ENCODE measurements at regions not wholly inside any gene's neighbourhood (a gene's known extent, or its start where the extent isn't known, plus 50 kb on each side); places are given as distances from the start of the nearest gene placed in this dataset.

GRCh38 chr5:12099296-12099695 lies 195.1 kb upstream of the CTNND2 start:
- H3K36me3 Mint-ChIP-seq (ENCODE audit: low read depth): no peaks in the 10 kb centered on the region
- H3K27ac ChIP-seq (ENCODE audit: low read depth, low read length): no peak overlapping the region
- no peak for DNase-seq
- no peaks in the 10 kb centered on the region for H3K9me3 ChIP-seq (ENCODE audit: control insufficient read depth, low read length)
- H3K4me1 ChIP-seq (ENCODE audit: control insufficient read depth, insufficient read depth, low read length): no peaks in the 10 kb centered on the region
- no peaks in the 10 kb centered on the region for H3K27me3 Mint-ChIP-seq (ENCODE audit: insufficient read depth)
- H3K36me3 ChIP-seq (ENCODE audit: control insufficient read depth, insufficient read depth, low read length): no peaks in the 10 kb centered on the region
- WGBS, 2 experiments (ENCODE audit: insufficient coverage in 1 of 2, insufficient read length in 1 of 2): 92 to 100% methylated on average over 1 to 3 of the region's 4 CpGs
- H3K9ac ChIP-seq (ENCODE audit: extremely low read depth, low read length, poor library complexity, severe bottlenecking): no peak overlapping the region
- H3K27ac Mint-ChIP-seq: no peak overlapping the region
- H3K4me3 ChIP-seq (ENCODE audit: low read length): no peak overlapping the region
- TF ChIP-seq, protein P1, sequence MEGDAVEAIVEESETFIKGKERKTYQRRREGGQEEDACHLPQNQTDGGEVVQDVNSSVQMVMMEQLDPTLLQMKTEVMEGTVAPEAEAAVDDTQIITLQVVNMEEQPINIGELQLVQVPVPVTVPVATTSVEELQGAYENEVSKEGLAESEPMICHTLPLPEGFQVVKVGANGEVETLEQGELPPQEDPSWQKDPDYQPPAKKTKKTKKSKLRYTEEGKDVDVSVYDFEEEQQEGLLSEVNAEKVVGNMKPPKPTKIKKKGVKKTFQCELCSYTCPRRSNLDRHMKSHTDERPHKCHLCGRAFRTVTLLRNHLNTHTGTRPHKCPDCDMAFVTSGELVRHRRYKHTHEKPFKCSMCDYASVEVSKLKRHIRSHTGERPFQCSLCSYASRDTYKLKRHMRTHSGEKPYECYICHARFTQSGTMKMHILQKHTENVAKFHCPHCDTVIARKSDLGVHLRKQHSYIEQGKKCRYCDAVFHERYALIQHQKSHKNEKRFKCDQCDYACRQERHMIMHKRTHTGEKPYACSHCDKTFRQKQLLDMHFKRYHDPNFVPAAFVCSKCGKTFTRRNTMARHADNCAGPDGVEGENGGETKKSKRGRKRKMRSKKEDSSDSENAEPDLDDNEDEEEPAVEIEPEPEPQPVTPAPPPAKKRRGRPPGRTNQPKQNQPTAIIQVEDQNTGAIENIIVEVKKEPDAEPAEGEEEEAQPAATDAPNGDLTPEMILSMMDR (conservative IDR thresholded peaks at IDR 0.05): no peak
- no peaks in the 10 kb centered on the region for H3K27me3 ChIP-seq (ENCODE audit: control insufficient read depth, insufficient read depth, low read length, poor library complexity, severe bottlenecking)
- no peak overlapping the region for H3K4me3 Mint-ChIP-seq
- H3K9me3 Mint-ChIP-seq: no peaks in the 10 kb centered on the region
- H3K4me1 Mint-ChIP-seq: no peaks in the 10 kb centered on the region

GRCh38 chr5:12095808-12096281 lies 191.6 kb upstream of the CTNND2 start:
- 81% methylated on average over 1 of the region's 1 CpG; no CpG with 5 or more reads in 1 of the 2 experiments for WGBS, 2 experiments (ENCODE audit: insufficient coverage in 1 of 2, insufficient read length in 1 of 2)
- peaks cover 3% of the 10 kb centered on the region for H3K9me3 Mint-ChIP-seq
- Histone ChIP-seq H3K9me3 (ENCODE audit: control insufficient read depth, low read length) (peaks cover 4% of the 10 kb centered on the region), H3K27me3 (ENCODE audit: control insufficient read depth, insufficient read depth, low read length, poor library complexity, severe bottlenecking) (no peaks in the 10 kb centered on the region), H3K4me1 (ENCODE audit: control insufficient read depth, insufficient read depth, low read length) (no peaks in the 10 kb centered on the region), H3K27ac (ENCODE audit: low read depth, low read length) (no peak overlapping the region), H3K36me3 (ENCODE audit: control insufficient read depth, insufficient read depth, low read length) (no peaks in the 10 kb centered on the region), H3K4me3 (ENCODE audit: low read length) (no peak overlapping the region), H3K9ac (ENCODE audit: extremely low read depth, low read length, poor library complexity, severe bottlenecking) (no peak overlapping the region)
- no peak for DNase-seq
- no peaks in the 10 kb centered on the region for H3K36me3 Mint-ChIP-seq (ENCODE audit: low read depth)
- no peaks in the 10 kb centered on the region for H3K4me1 Mint-ChIP-seq
- H3K27ac Mint-ChIP-seq: no peak overlapping the region
- H3K27me3 Mint-ChIP-seq (ENCODE audit: insufficient read depth): no peaks in the 10 kb centered on the region
- no peak overlapping the region for H3K4me3 Mint-ChIP-seq
- TF ChIP-seq, protein P1 (conservative IDR thresholded peaks at IDR 0.05): no peak

DNA sequence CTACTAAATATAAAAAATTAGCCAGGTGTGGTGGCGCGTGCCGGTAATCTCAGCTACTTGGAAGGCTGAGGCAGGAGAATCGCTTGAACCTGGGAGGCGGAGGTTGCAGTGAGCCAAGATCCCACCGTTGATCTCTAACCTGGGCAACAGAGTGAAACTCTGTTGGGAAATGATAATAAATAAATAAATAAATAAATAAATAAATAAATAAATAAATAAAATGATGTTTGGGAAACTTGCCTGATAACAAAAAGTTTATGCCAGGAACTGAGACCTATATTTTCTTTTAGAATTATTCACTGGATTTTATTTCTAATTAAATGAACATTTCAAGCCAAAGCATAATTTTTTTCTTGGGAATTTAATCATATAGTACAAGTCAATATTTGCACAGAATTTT lies 189.3 kb upstream of the CTNND2 start:
- H3K27ac Mint-ChIP-seq: no peak overlapping the region
- no peaks in the 10 kb centered on the region for H3K4me1 ChIP-seq (ENCODE audit: control insufficient read depth, insufficient read depth, low read length)
- no peak overlapping the region for H3K9ac ChIP-seq (ENCODE audit: extremely low read depth, low read length, poor library complexity, severe bottlenecking)
- H3K27me3 ChIP-seq (ENCODE audit: control insufficient read depth, insufficient read depth, low read length, poor library complexity, severe bottlenecking): no peaks in the 10 kb centered on the region
- peaks cover 4% of the 10 kb centered on the region for H3K9me3 ChIP-seq (ENCODE audit: control insufficient read depth, low read length)
- H3K27ac ChIP-seq (ENCODE audit: low read depth, low read length): no peak overlapping the region
- H3K27me3 Mint-ChIP-seq (ENCODE audit: insufficient read depth): no peaks in the 10 kb centered on the region
- 83 to 98% methylated on average over 3 to 5 of the region's 6 CpGs for WGBS, 2 experiments (ENCODE audit: insufficient coverage in 1 of 2, insufficient read length in 1 of 2)
- no peak for DNase-seq
- H3K4me1 Mint-ChIP-seq: no peaks in the 10 kb centered on the region
- no peaks in the 10 kb centered on the region for H3K36me3 Mint-ChIP-seq (ENCODE audit: low read depth)
- no peak overlapping the region for H3K4me3 ChIP-seq (ENCODE audit: low read length)
- no peak overlapping the region for H3K4me3 Mint-ChIP-seq
- TF ChIP-seq, protein P1 (conservative IDR thresholded peaks at IDR 0.05): no peak
- peaks cover 3% of the 10 kb centered on the region for H3K9me3 Mint-ChIP-seq
- no peaks in the 10 kb centered on the region for H3K36me3 ChIP-seq (ENCODE audit: control insufficient read depth, insufficient read depth, low read length)
